ENCODE measurements at regions not wholly inside any gene's neighbourhood (a gene's known extent, or its start where the extent isn't known, plus 50 kb on each side); places are given as distances from the start of the nearest gene placed in this dataset.

DNA sequence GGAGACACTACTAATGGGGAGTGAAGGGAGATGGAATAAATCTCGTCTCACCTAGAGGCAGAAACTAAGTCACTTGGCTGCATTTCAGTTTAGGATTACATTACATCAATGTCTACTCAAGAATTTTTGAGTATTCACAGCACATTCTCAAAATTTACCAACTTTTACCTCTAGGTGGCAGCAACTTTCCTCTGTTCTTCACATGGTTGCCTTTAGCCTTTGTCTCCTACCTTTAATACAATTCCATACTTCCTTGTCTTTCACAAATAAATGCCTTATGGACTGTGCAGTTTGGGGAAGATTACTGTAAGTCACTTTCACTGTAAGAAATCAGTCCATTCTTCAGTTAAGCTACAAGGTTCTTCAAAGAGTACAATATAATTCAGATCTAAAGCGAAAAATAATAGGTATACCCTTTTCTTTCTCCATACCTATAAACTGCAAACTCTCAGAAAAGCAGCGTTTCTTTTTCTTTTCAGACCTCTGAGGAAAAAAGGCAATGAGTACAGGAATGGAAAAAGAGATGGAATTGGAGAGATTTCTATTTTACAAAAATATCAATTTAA, 379.4 kb downstream of the KLF12 start:
- TF ChIP-seq ZNF138 (tag by site-specific recombination; IDR thresholded peaks at IDR 0.05; ENCODE audit: borderline replicate concordance) (no peak), ZNF114 (tag by site-specific recombination; IDR thresholded peaks at IDR 0.05) (no peak), ZNF2 (tag by site-specific recombination; IDR thresholded peaks at IDR 0.05) (no peak), ZNF274 (IDR thresholded peaks at IDR 0.05; ENCODE audit: low read length) (no peak), ZNF274 (tag by site-specific recombination; IDR thresholded peaks at IDR 0.05; ENCODE audit: borderline replicate concordance) (no peak), HOXD13 (CRISPR knock-in tag; IDR thresholded peaks at IDR 0.05; ENCODE audit: borderline replicate concordance) (no peak), ZXDB (tag by site-specific recombination; IDR thresholded peaks at IDR 0.05) (no peak), MZF1 (tag by site-specific recombination; IDR thresholded peaks at IDR 0.05; ENCODE audit: borderline replicate concordance) (no peak), TCF7L2 (IDR thresholded peaks at IDR 0.05; ENCODE audit: borderline replicate concordance, low read depth, low read length) (no peak), KLF8 (tag by site-specific recombination; IDR thresholded peaks at IDR 0.05) (no peak)
- TF ChIP-seq, protein P1, sequence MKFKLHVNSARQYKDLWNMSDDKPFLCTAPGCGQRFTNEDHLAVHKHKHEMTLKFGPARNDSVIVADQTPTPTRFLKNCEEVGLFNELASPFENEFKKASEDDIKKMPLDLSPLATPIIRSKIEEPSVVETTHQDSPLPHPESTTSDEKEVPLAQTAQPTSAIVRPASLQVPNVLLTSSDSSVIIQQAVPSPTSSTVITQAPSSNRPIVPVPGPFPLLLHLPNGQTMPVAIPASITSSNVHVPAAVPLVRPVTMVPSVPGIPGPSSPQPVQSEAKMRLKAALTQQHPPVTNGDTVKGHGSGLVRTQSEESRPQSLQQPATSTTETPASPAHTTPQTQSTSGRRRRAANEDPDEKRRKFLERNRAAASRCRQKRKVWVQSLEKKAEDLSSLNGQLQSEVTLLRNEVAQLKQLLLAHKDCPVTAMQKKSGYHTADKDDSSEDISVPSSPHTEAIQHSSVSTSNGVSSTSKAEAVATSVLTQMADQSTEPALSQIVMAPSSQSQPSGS (tag by site-specific recombination; IDR thresholded peaks at IDR 0.05; ENCODE audit: low read depth) = no peak
- TF ChIP-seq, protein P2, sequence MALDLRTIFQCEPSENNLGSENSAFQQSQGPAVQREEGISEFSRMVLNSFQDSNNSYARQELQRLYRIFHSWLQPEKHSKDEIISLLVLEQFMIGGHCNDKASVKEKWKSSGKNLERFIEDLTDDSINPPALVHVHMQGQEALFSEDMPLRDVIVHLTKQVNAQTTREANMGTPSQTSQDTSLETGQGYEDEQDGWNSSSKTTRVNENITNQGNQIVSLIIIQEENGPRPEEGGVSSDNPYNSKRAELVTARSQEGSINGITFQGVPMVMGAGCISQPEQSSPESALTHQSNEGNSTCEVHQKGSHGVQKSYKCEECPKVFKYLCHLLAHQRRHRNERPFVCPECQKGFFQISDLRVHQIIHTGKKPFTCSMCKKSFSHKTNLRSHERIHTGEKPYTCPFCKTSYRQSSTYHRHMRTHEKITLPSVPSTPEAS (tag by site-specific recombination; IDR thresholded peaks at IDR 0.05) = no peak
- TF ChIP-seq, protein P3, sequence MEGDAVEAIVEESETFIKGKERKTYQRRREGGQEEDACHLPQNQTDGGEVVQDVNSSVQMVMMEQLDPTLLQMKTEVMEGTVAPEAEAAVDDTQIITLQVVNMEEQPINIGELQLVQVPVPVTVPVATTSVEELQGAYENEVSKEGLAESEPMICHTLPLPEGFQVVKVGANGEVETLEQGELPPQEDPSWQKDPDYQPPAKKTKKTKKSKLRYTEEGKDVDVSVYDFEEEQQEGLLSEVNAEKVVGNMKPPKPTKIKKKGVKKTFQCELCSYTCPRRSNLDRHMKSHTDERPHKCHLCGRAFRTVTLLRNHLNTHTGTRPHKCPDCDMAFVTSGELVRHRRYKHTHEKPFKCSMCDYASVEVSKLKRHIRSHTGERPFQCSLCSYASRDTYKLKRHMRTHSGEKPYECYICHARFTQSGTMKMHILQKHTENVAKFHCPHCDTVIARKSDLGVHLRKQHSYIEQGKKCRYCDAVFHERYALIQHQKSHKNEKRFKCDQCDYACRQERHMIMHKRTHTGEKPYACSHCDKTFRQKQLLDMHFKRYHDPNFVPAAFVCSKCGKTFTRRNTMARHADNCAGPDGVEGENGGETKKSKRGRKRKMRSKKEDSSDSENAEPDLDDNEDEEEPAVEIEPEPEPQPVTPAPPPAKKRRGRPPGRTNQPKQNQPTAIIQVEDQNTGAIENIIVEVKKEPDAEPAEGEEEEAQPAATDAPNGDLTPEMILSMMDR (tag by site-specific recombination; IDR thresholded peaks at IDR 0.05) = no peak; the same call in 1 of the 2 replicates
- TF ChIP-seq, protein P4, sequence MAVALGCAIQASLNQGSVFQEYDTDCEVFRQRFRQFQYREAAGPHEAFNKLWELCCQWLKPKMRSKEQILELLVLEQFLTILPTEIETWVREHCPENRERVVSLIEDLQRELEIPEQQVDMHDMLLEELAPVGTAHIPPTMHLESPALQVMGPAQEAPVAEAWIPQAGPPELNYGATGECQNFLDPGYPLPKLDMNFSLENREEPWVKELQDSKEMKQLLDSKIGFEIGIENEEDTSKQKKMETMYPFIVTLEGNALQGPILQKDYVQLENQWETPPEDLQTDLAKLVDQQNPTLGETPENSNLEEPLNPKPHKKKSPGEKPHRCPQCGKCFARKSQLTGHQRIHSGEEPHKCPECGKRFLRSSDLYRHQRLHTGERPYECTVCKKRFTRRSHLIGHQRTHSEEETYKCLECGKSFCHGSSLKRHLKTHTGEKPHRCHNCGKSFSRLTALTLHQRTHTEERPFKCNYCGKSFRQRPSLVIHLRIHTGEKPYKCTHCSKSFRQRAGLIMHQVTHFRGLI (tag by site-specific recombination; IDR thresholded peaks at IDR 0.05) = no peak
- TF ChIP-seq, protein P5, sequence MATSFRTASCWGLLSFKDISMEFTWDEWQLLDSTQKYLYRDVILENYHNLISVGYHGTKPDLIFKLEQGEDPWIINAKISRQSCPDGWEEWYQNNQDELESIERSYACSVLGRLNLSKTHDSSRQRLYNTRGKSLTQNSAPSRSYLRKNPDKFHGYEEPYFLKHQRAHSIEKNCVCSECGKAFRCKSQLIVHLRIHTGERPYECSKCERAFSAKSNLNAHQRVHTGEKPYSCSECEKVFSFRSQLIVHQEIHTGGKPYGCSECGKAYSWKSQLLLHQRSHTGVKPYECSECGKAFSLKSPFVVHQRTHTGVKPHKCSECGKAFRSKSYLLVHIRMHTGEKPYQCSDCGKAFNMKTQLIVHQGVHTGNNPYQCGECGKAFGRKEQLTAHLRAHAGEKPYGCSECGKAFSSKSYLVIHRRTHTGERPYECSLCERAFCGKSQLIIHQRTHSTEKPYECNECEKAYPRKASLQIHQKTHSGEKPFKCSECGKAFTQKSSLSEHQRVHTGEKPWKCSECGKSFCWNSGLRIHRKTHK (tag by site-specific recombination; IDR thresholded peaks at IDR 0.05) = no peak

Measured in HEK293 (cell line).